ENCODE measurements at regions not wholly inside any gene's neighbourhood (a gene's known extent, or its start where the extent isn't known, plus 50 kb on each side); places are given as distances from the start of the nearest gene placed in this dataset.

DNA sequence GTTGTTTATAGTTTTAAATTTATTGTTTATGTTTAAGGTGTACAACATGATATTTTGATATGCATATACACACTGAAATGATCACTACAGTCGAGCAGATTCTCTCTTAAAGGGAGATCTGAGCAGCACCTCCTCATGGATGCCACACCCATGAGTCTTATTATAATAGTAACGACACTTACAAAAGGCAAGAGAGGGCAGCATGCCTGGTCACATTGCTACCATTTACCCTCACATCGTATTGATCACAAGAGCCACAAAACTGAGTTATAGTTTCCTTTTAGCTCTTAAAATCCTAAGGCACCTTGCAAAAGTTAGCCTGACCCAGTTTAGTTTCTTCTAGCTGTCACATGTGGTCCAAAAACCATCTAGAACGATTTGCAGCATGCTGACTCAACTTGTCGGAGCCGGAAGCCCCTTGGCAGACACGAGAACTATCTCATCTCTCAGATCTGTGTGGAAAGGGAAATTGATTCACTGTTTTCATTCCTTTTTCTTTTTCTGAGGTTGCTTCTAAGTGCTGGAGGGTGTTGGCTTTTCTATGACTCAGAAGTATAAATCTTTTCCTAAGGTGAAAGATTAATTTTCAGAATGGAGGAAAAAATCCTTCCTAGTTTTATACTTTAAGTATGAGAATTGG is 85.3 kb downstream of the CDC42EP3 start:
- no peaks in the 10 kb centered on the region for H4K20me1 ChIP-seq (ENCODE audit: low read length)
- ATAC-seq (peak; percentile 64), DNase-seq (peak; percentile 95)
- no TSS peak for BruUV-seq (replicated peaks)
- ChIA-PET CTCF (interaction anchor here (0.5 to 1.1 kb wide), 3 partner anchors 13 to 246 kb away, joined by 3 to 5 read pairs (median 4); no protein-coding TSS in a partner anchor), POLR2A (ENCODE audit: unreplicated experiment) (interaction anchor here (0.6 kb wide), 1 partner anchor 957 kb away, joined by 4 read pairs; no protein-coding TSS in a partner anchor)
- H3K4me1 ChIP-seq (ENCODE audit: insufficient read depth, low read length): peaks cover 84% of the 10 kb centered on the region
- no peaks in the 10 kb centered on the region for H3K9me2 ChIP-seq (replicated peaks; ENCODE audit: low read length)
- no peaks in the 10 kb centered on the region for H3K79me2 ChIP-seq (ENCODE audit: low read length)
- H3K4me3 ChIP-seq (ENCODE audit: low read length): peak overlapping the region; percentile 41; the same call in 1 of the 2 replicates
- peak overlapping the region; percentile 77 for H3K4me2 ChIP-seq (ENCODE audit: low read length)
- H3K27ac ChIP-seq (ENCODE audit: low read length): peak overlapping the region; percentile 90
- H2AFZ ChIP-seq (ENCODE audit: low read length): no peak overlapping the region; the same call in none of the 2 replicates
- H3K9ac ChIP-seq (ENCODE audit: low read length): peak overlapping the region; percentile 39
- peaks cover 3% of the 10 kb centered on the region for H3F3A ChIP-seq (ENCODE audit: low read length, unreplicated experiment)
- intact Hi-C loops (cut with micrococcal nuclease): loop anchor here (2.0 to 5.0 kb wide), 5 partner anchors 15 to 259 kb away; partner anchors contain the start of gene CDC42EP3
- TF ChIP-seq EZH2 (IDR thresholded peaks at IDR 0.05; ENCODE audit: low read length, unreplicated experiment) (no peak), EZH2phosphoT487 (IDR thresholded peaks at IDR 0.05; ENCODE audit: borderline replicate concordance, low read length) (no peak)
- TF ChIP-seq, protein P1, sequence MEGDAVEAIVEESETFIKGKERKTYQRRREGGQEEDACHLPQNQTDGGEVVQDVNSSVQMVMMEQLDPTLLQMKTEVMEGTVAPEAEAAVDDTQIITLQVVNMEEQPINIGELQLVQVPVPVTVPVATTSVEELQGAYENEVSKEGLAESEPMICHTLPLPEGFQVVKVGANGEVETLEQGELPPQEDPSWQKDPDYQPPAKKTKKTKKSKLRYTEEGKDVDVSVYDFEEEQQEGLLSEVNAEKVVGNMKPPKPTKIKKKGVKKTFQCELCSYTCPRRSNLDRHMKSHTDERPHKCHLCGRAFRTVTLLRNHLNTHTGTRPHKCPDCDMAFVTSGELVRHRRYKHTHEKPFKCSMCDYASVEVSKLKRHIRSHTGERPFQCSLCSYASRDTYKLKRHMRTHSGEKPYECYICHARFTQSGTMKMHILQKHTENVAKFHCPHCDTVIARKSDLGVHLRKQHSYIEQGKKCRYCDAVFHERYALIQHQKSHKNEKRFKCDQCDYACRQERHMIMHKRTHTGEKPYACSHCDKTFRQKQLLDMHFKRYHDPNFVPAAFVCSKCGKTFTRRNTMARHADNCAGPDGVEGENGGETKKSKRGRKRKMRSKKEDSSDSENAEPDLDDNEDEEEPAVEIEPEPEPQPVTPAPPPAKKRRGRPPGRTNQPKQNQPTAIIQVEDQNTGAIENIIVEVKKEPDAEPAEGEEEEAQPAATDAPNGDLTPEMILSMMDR (conservative IDR thresholded peaks at IDR 0.05; ENCODE audit: low read depth, low read length): no peak
- no peaks in the 10 kb centered on the region for H3K9me3 ChIP-seq (ENCODE audit: low read length)
- H3K27me3 ChIP-seq (ENCODE audit: low read length): no peaks in the 10 kb centered on the region
- H3K36me3 ChIP-seq (ENCODE audit: low read depth, low read length): no peaks in the 10 kb centered on the region

DNA sequence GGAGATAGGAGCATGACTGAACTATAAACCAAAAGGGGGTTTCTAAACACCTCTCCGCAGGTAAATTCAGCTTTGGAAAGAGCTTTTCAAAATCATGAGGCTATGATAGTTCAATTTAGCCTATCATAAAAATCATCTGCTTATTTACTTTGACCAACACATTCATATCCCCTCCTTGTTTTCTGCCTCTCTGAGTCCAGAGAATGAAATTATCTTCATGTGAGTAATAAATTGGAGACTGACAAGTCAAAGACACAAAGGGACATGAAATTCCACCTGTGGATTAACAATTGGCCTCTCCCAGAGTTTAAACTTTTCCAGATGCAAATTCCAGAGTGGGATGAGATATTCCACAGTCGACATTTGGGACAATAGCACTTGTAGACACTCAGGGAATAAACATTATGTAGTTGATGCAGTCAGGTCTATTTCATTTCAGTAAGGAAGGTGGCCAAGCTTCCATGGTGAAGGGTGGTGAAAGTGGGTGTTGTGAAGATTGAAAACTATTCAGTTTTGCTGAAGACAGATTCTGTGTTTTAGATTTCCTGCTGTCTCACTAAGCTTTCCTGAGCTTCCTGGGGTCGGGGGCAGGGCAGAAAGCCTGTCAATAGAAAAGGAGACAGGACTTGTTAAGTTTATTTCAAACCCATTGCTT is 84.7 kb downstream of the CDC42EP3 start:
- Histone ChIP-seq H4K20me1 (ENCODE audit: low read length) (no peaks in the 10 kb centered on the region), H3K4me1 (ENCODE audit: insufficient read depth, low read length) (peaks cover 85% of the 10 kb centered on the region), H3K4me2 (ENCODE audit: low read length) (peak overlapping the region; percentile 77), H2AFZ (ENCODE audit: low read length) (no peak overlapping the region; the same call in 1 of the 2 replicates), H3F3A (ENCODE audit: low read length, unreplicated experiment) (peaks cover 3% of the 10 kb centered on the region), H3K27ac (ENCODE audit: low read length) (peak overlapping the region; percentile 90), H3K9ac (ENCODE audit: low read length) (peak overlapping the region; percentile 39), H3K4me3 (ENCODE audit: low read length) (peak overlapping the region; percentile 41), H3K9me3 (ENCODE audit: low read length) (no peaks in the 10 kb centered on the region), H3K79me2 (ENCODE audit: low read length) (no peaks in the 10 kb centered on the region), H3K36me3 (ENCODE audit: low read depth, low read length) (no peaks in the 10 kb centered on the region), H3K27me3 (ENCODE audit: low read length) (no peaks in the 10 kb centered on the region), H3K9me2 (replicated peaks; ENCODE audit: low read length) (no peaks in the 10 kb centered on the region)
- no peak for TF ChIP-seq EZH2phosphoT487 (IDR thresholded peaks at IDR 0.05; ENCODE audit: borderline replicate concordance, low read length)
- TF ChIP-seq, protein P1 (conservative IDR thresholded peaks at IDR 0.05; ENCODE audit: low read depth, low read length): no peak
- POLR2A ChIA-PET (ENCODE audit: unreplicated experiment): no interaction called here
- peak; percentile 66 for DNase-seq
- peak; percentile 31 for ATAC-seq
- CTCF ChIA-PET: interaction anchor here (0.6 to 1.1 kb wide), 2 partner anchors 14 to 172 kb away, joined by 4 to 5 read pairs; no protein-coding TSS in a partner anchor
- TSS peak; percentile 34 for BruUV-seq (replicated peaks)
- intact Hi-C loops (cut with micrococcal nuclease): loop anchor here (2.0 to 5.0 kb wide), 5 partner anchors 16 to 259 kb away; partner anchors contain the start of gene CDC42EP3
